HG02798 (cell line): ENCODE measurements at regions not wholly inside any gene's neighbourhood (a gene's known extent, or its start where the extent isn't known, plus 50 kb on each side); places are given as distances from the start of the nearest gene placed in this dataset.
"Not testable (repeated sequence)": the region's sequence is repeated elsewhere in the genome, so short reads cannot be mapped to it uniquely, and the experiment has no call there.

Source experiments
- ATAC-seq: cut with Tn5 transposase; IDR thresholded peaks from one replicate; pipeline ENCODE4 v1.9.1; 2021; ENCODE audit warnings: mild to moderate bottlenecking; ENCODE audit not compliant: unreplicated experiment, poor library complexity

DNA sequence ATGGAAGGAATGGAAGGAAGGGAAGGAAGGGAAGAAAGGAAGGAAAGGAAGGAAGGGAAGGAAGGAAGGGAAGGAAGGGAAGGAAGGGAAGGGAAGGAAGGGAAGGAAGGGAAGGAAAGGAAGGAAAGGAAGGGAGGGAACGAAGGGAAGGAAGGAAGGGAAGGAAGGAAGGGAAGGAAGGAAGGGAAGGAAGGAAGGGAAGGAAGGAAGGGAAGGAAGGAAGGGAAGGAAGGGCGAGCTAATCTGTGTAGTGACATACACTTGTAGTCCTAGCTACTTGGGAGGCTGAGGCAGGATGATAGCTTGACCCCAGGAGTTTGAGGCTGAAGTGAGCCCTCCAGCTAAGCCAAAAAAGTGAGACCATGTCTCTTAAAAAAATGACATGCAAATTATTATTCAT lies 311.3 kb upstream of the LUZP2 start:
- not testable (repeated sequence) for ATAC-seq

DNA sequence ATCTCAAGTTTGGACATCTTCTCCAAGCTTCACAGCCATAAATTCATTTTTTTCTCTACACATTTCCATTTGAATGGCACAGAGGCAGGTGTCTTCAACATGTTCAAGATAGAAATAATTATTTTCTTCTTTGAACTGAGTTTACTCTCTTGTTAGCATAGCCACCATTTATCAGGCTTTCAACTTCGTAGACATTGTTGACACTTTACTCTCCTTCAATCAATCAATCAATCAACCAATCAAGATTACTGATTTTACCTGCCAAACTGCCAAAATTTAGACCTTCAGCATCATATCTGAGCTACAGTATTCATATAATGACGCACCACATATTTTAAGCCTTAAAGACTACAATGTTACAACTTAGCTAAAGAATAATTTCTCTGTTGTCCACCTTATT lies 300.1 kb upstream of the LUZP2 start:
- ATAC-seq = no peak

DNA sequence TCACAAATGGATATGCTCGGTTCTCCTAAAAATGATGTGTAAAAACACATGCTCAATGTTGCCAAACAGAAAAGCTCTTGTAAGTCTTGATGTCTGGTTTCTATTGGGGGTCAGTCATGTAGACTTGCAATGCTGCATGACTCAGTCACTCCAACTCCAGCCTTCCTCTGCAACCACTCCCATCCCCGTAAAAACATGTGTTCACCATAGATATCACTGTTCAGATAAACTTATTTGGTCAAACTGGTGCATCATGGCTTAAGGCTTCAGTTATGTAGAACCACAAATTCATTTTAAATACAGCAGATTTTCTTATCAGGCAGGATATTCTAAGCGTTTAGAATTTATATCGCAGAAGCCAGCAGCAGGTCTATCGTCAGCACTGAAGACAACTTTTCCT lies 298.4 kb upstream of the LUZP2 start:
- ATAC-seq = no peak

DNA sequence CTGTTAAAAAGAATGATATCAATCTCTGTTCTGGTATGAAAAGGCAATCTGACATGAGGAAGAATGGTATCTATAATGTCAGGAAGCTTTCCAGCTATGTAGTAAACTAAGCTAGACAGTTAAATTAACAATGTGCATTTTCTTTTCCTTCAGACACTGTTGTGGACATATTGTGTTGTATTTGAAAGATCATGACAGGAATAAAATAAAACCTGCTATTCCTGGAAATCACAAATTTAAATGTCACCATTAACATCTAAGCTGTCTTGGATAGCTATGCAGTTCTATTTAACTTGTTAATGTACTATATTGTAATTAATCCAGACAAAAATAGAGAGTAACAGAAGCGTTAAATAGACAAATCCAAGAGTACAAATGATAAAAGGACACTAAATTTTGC lies 297.4 kb upstream of the LUZP2 start:
- no peak for ATAC-seq

DNA sequence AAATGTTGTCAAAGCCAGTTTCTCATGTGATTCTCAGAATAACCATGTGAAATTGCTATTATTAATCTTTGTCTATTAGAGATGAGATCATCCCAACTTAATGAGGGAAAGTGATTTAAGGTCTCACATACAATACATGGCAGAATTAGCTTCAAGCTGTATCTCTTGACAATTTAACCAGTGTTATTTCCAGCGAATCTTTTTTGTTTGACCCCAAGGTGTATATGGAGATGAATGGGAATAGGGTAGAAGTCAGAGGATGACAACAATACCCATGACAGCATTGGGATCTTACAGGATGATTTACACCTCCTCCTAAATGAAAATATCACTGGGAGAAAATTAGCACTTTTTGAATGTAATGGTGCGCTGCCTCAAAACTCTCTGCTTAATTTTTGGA lies 290.8 kb upstream of the LUZP2 start:
- no peak for ATAC-seq

DNA sequence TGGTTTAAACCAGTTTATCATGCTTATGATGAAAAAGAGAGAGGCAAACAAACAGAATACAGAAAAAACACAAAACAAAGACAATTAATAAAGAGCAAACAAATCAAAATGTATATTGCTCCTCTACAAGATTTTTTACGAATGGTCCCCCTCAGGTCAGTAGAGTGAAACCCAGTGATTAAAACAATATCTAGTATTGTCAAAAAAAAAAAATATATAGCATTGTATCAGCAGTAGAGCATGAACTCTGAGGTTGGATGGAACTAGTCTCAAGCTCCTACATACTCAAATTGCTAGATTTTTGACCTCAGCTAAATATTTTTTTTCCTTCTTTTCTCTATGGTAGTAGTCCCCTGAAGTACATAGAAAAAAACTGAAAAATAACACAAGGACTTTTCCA lies 290.3 kb upstream of the LUZP2 start:
- ATAC-seq = no peak

DNA sequence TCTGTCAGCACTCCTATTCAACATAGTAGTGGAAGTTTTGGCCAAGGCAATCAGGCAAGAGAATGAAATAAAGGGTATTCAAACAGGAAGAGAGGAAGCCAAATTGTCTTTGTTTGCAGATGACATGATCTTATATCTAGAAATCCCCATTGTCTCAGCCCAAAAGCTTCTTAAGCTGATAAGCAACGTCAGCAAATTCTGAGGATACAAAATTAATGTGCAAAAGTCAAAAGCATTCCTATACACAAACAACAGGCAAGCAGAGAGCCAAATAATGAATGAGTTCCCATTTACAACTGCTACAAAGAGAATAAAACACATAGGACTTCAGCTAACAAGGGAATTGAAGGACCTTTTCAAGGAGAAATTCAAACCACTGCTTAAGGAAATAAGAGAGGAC lies 280.4 kb upstream of the LUZP2 start:
- ATAC-seq = no peak

DNA sequence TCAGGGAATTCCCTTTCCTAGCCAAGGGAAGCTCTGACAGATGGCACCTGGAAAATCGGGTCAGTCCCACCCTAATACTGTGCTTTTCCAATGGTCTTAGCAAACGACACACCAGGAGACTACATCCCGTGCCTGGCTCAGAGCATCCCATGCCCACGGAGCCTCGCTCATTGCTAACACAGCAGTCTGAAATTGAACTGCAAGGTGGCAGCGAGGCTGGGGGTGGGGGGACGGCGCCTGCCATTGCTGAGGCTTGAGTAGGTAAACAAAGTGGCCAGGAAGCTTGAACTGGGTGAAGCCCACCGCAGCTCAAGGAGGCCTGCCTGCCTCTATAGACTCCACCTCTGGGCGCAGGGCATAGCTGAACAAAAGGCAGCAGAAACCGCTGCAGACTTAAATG lies 279.5 kb upstream of the LUZP2 start:
- not testable (repeated sequence) for ATAC-seq

DNA sequence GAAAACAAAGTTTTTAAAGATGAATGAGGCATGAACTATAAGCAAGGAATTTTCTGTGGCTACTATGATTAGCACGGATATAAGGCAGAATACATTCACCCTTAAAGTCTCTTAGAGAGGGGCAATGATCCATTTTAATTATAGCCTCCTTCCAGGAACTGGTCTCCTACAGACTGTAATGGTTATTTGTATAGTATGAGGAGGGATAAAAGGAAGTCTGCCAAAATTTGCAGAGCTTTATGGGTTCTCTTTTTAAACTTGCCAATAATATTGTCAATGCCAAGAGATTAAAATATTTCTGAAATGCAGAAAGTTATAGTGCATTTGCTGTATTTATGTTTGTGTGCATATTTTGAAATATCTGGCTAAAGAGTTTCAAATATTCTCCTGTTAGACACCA lies 271.4 kb upstream of the LUZP2 start:
- ATAC-seq = no peak

DNA sequence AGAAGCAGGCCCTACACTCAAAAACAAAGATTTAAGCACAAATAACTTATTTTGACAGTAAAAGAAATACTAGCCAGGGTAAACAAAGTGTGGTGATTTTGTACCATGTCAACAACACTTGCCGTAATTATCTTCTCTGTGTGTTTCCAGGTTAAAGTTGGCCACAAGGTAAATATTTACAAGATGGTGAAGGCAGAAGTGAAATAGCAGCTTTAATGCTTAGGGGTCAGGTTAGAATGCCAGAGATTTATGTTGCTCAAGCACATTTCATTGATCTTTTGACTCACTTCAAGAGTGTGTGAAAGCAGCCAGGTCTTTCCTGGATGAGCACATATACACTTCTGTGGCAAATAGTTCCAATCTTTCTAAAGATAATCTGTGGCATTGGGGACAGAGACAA lies 270.2 kb upstream of the LUZP2 start:
- ATAC-seq = no peak

DNA sequence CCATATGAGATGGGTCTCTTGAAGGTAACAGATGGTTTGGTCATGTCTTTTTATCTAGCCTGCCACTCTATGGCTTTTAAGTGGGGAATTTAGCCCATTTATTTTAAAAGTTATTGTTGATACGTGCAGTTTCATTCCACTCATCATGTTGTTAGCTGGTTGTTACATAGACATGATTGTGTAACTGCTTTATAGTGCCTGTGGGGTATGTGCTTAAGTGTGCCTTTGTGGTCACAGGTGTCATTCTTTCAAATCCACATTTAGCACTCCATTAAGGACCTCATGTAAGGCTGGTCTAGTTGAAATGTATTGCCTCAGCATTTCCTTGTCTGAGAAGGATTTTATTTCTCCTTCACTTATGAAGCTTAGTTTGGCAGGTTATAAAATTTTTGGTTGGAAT lies 263.8 kb upstream of the LUZP2 start:
- ATAC-seq = no peak

DNA sequence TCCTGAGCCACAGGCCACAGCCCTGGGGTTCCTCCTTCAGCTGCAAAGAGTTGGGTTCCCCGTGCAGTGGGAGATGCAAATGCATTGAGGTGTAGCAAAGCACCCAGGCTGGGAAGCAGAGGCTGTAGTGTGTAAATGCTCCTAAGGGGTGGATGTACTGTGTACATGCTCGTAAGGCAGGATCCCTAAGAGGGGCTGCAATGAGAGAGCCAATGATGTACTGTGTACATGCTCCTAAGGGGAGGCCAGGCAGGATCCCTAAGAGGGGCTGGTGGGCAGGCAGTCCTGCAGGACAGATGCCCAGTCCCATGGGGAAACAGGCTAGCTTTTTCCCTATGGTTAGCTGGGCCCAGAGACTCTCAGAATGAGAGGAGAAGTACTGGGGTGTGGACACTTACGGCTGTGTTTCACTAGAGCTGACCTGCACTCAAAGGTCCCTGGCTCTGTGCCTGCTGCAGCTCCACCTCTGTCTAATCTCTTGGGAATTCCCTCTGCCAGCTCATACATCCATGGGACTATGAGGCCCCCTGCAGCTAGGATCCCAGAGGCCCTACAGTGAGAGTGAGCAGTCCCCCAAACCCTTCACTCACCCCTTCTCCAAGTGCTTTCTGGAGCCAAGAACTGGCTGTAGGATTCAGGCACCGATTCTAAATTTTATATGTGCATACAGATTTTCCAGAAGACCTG lies 261.9 kb upstream of the LUZP2 start:
- no peak for ATAC-seq

DNA sequence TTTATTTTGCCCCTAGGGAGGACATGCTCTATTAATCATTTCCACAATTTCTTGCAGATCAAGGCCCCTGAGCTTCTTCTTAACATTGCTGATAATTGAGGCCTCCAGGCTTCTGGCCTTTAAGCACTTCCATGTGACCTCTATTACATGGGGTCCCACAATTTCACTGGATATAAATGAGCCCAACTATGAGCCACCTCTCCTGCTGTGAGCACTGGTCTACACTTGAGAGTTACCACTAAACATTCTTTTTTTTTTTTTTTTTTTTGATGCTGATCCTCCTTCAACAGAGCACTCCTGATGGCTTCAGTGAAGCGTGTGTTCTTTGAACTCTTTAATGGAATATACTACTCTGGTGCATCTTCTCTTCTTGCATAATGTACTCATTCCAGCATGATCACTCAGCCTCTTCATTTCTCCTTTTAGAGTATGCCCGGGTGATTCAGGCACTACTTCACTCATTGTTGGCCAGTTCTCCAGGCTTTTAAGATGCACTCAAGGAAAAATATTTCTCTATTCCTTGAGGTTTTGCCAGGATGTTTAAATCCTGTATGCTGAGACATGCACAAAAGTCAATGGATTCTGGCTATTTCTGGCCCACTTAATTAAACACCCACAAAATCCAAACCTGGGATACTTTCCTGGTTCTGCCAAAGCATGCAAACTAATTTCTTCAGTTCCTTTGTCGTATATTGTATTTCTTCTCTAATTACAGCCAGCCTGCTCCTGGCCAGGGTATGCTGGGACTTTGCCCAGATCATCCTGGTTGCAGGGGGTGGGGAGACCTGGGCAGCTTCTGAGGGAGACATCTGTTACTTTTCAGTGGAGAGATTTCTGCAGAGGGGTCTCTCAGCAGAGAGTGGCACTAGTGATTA lies 257.8 kb upstream of the LUZP2 start:
- no peak for ATAC-seq

DNA sequence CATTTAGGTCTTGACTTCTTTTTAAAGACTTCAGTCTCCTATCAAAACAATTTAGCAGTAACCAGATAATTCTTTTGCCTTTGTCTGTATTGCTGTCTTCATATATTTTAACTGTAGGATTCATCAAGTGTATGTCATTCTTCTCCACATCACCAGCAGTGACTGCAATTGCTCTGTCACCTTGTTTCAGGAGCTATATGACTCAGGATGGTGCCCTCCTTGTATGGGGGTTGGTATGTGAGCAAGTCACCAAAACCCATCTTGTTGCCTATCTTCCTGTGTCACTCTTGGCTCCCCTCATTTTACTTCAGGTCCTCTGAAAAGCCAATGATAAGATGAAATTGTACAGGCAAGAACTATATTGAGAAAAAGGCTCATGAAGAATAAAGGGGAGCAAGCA lies 256.9 kb upstream of the LUZP2 start:
- ATAC-seq = no peak

DNA sequence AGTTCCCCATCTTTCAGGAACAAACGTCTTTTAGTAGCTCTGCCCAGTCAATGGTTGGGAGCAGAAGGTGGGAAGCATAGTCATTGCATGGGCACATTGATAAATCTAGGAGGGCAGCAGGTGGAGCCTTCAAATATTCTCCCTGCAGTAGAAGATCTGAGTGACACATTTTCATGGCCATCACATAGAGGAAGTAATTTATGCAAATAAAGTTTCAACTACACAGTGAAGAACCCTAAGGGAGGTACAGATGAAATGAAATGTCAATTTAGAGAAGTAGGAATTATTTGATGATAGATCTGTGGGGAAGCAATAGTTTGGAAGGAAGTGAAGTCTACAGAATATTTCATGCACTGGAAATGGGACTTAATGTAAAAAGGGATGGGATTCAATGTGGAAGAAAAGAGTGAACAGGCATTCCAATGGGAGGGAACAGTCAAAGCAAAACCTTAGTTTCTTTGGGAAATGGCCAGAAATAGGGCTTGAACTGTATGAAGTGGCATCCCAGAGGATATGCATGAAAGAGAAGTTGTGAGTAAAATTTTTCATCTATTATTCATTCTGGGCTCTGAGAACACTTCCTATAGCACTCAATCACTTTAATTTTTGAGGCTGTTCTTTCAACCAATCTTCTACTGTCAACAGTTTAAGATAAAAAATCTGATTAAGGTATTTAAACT lies 256.2 kb upstream of the LUZP2 start:
- no peak for ATAC-seq

DNA sequence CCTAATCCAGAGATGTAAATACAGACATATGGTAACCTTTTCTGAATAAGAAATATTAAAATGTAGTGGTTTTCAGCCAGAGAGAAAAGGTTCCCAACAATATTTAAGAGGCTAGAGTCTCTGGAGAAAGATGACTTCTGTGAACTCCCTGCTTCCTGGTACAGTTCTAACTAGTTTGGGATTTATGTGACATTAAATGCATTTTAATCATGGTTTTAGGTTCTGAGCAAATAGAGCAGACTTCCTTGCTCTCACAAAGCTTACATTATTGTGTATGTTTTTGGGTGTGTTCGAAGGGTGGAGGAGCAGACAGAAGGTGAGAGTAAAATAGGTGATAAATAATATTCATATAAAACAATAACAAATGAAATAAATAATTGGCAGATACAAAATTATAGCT lies 250.1 kb upstream of the LUZP2 start:
- no peak for ATAC-seq

DNA sequence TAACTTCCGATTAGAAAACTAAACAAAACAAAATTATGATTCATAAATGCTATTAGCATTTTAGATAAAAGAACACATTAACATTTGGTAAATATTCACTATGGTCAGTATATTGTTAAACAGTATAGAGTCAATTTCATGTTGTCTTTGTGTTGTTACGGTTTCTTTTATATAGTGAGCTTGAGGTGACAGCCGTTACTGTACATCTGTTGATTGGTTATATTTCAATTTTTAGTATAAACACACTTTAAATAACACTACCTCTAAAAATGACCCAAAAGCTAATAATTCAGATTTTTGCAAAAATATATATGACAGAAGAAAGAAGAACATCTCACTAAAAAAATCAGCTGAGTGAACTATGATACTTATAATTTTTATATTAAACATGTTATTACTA lies 249.0 kb upstream of the LUZP2 start:
- no peak for ATAC-seq

DNA sequence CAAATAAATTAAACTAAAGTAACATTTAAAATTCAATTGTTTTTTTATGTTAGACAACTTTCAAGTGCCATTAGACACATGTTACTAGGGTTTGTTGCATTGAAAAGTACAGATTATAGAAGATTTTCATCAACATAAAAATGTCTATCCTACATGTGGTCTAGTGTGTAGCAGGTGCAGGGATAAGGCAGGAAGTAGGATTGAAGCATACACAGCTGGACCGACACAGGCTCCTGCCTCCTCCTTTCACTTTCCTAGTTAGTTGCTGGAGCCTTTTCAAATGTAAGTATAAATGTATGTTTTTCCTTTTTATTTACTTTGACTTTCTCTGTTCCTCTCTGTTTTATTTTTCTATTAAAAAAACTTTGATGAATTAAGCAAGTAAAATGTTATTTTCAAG lies 246.9 kb upstream of the LUZP2 start:
- ATAC-seq = no peak

DNA sequence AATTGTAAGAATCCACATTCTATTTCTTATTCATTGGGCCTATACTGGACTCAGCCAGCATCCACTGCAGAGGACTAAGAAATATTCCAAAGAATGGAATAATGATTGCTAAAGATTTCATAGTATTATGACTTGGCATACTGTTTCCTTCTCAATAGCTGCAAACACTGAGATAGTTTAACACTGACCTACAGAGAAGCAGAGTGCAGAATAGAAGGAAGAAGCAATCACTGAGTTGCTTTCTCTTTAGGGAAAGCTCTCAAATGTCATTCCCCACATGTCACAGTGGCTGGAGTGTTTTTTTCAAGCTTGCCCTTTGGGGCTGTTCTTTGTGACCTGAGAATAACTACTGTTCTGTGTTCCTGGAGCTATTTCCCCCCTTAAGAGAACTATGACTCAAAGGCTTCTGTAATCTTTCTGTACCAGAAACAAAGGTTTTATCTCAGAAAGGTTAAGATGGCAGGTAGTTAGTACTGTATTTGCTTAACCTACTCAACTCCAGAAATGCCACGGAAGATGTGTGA lies 243.6 kb upstream of the LUZP2 start:
- ATAC-seq = no peak

DNA sequence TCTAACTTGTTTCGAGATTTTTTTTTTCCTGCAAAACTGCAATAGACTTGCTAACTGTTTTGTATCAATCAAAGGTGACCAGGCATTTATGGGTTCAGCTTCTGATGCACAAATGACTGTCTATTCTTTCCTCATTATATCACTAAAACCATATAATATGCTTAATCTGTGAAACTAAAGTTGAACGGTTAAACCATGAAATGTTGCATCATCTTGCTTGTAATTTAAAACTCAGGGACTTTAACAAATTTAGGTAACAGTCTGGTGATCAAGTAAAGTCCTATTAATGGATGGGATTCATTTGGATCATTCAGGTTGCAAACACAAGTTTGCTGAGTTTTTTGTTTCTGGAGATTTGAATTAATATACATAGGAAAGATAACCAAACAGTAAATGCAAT lies 232.0 kb upstream of the LUZP2 start:
- ATAC-seq = no peak

DNA sequence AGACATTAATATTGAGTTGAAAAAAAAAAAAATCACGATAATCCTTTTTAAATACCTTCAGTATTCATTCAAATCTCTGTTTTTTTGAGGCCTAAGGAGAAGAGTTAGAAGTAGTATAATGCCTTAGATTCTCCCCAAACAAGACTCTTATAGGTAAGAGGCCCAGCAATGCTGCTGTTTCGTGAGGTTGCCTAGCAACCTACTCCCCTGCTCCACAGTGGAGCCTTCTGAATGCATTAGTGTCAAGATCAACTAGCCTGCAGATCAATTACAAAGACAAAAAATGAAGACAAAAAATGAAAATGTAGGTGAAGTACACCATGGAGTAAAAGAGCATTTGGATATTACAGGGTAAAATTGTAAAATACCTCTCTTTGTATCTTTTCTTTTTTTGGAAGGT lies 229.8 kb upstream of the LUZP2 start:
- ATAC-seq = no peak
